HG02938 (cell line): ENCODE measurements at regions not wholly inside any gene's neighbourhood (a gene's known extent, or its start where the extent isn't known, plus 50 kb on each side); places are given as distances from the start of the nearest gene placed in this dataset.

Source experiments
- ATAC-seq: cut with Tn5 transposase; IDR thresholded peaks from one replicate; pipeline ENCODE4 v1.9.1; 2021; ENCODE audit warnings: mild to moderate bottlenecking, moderate library complexity; ENCODE audit not compliant: unreplicated experiment

- ATAC-seq = no peak
Observed at GRCh38 chr14:58697930-58698642, 60.3 kb downstream of the DACT1 start.

GRCh38 chr14:58699681-58700205 is 62.0 kb downstream of the DACT1 start:
- ATAC-seq = no peak

- ATAC-seq = no peak
Observed at GRCh38 chr14:58701156-58701555, 63.4 kb downstream of the DACT1 start.

- no peak for ATAC-seq
Observed at GRCh38 chr14:58701604-58702003, 63.8 kb downstream of the DACT1 start.

GRCh38 chr14:58702441-58703160 is 64.8 kb downstream of the DACT1 start:
- ATAC-seq = no peak

GRCh38 chr14:58703161-58703506 is 65.4 kb downstream of the DACT1 start:
- ATAC-seq = no peak

- no peak for ATAC-seq
Observed at GRCh38 chr14:58705066-58705465, 67.3 kb downstream of the DACT1 start.

GRCh38 chr14:58707949-58708348 is 70.2 kb downstream of the DACT1 start:
- ATAC-seq = no peak

DNA sequence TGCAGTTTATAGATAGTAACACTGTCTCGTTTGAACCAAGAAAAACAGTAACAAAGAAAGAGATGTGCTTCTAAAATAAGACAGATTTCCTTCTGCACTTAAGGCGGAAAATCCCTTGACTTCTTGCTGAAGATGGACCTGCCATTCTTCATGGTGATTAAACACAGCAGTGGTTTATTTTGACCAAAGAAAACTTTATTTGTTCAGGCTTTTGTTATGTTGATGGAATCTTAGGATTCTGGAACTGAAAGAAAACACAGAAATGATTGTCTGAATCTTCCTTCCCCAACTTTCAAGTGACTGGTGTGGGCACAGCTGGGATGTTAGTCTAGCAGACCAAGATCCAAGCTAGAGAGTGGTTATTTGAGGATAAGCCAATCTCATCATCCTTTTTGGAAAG is 72.2 kb downstream of the DACT1 start:
- no peak for ATAC-seq

DNA sequence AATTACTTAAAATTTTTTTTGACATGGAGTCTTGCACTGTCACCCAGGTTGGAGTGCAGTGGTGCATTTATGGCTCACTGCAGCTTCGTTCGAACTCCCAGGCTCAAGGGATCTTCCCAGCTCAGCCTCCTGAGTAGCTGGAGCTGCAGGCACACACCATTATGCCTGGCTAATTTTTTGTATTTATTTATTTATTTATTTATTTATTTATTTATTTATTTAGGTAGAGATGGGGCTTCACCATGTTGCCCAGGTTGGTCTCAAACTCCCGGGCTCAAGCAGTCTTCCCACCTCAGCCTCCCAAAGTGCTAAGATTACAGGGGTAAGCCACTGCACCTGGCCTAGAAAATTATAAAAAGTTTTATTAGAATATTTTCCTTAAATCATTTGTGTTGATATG is 73.6 kb downstream of the DACT1 start:
- ATAC-seq = no peak

DNA sequence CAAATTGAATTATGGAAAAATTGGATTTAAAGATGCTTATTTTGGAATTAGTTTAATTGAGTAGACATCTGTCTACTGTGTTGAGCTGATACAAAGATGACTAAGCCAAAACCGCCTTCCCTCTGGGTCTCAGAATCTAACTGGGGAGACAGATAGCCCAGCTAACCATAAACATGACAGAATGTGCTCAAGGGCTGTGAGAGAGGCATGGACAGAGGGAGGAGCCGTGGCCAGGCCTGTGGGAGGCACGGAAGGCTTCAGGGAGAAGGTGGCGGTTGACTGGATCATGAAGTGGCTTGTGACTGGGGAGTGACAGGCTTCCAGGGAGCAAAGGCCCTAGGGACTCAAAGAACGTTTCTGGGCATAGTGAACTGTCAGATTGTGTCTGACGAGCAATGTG is 74.6 kb downstream of the DACT1 start:
- no peak for ATAC-seq

GRCh38 chr14:58713677-58714076 is 75.9 kb downstream of the DACT1 start:
- ATAC-seq = no peak

DNA sequence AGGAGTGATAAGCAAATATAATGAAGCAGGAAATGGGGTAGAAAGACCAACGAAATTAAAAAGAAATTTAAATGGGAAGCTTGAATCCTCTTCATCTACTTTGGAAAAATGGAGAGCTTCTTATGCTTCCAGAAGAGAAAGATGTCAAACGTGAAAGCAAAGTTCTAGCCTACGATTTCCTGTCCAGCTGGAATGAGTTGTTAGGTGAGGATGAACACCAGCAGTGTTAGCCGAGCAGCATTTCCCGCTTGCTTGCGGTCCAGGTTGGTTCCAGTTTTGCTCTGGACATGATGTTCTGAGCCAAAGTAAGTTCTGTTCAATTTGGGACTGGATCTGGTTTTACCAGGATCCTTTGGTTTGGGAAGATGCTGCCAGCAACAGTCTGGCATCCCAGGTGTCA is 78.9 kb downstream of the DACT1 start:
- no peak for ATAC-seq

- ATAC-seq = no peak
Observed at GRCh38 chr14:58717211-58717610, 79.4 kb downstream of the DACT1 start.

GRCh38 chr14:58717813-58718212 is 80.1 kb downstream of the DACT1 start:
- ATAC-seq = no peak

DNA sequence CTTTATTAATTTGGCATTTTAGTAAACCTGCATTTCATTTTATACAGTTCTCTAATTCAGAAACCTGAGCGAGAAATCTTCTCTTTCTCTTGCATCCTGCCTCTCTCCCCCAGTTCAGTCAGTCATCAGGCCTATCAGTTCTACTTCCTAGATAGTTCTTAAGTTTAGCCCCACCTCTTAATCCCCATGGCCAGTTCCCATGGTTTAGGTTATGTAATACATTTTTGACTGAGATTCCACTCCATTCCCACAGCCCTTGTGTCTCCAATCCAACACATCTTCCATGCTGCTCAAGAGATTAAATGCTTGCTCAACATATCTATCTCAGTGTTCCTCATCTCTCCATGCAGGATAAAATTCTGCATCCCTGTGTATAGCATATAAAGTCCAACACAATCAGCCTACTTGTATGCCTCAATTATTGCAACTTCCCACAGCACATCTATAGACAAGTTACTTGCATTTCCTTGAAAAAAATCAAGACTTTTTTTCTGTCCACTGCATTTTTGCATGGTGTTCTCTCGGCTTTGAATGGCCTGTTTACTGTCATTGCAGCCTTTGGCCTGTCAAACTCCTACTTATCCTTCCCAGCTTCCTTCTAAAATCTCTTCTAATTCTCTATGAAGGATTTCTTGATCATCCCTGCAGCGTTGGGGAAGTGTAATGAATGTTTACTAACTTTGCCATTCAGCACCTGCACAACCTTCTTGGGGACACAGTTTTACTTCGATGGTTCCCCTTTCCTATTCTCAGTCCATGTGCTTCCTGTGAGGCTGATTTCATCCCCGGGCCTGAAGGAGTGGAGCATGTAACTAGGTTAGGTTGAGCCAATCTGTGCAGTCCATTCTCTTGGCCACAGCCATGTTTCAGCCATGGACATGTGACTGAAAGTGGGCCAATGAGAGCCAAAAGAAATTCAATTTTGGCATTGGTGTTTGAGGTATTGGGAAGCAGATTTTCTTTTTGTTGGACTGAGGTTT is 80.8 kb downstream of the DACT1 start:
- no peak for ATAC-seq

DNA sequence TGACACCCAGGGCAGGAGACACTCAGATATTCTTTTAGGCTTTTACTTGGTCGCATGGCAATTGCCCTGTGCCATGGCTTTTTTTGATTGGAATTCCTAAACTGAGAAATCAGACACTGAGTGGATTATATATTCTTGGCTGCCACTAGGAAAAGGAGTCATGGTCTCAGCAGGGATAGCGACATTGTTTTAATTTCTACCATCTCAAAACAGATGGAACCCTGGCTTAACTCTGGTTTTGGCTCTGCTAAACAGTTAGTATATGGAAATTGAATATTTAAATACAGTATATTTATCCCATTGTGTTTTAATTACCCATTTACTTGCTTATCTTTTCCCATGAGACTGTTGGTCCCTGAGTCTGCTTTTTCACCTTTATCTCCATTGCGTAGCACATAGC is 84.0 kb downstream of the DACT1 start:
- ATAC-seq = no peak

DNA sequence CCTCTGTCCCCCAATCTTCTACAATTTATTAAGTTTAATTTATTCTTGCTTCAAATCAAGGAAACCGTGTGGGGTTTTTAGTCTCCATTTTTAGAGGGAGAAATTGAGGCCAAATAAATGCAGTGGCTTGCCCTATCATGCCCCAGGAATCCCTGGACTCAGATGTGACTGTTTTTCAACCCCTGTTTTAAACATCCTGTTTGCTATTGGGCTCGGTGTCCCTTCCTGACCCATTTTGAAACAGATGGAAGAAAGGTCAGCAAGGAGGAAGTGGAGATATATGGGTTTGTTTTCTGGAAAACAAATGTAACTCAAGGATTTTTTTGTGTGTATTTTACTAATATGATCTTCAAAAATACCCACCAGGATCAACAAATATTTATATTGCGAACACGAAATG is 84.7 kb downstream of the DACT1 start:
- no peak for ATAC-seq

DNA sequence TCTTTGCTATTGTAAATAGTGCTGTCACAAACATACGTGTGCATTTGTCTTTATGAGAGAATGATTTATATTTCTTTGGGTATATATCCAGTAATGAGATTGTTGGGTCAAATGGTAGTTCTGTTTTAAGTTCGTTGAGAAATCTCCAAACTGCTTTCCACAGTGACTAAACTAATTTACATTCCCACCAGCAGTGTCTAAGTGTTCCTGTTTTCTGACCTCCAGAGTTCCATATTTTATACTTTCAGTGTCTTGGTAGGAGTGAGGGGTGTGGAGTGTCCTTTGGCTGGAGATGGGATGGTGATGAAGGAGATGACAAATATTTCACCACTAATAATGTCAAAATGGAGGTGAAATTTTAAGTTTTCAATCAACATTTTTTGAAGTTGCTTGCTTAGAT is 86.4 kb downstream of the DACT1 start:
- no peak for ATAC-seq

GRCh38 chr14:58724702-58725101 is 86.9 kb downstream of the DACT1 start:
- no peak for ATAC-seq

DNA sequence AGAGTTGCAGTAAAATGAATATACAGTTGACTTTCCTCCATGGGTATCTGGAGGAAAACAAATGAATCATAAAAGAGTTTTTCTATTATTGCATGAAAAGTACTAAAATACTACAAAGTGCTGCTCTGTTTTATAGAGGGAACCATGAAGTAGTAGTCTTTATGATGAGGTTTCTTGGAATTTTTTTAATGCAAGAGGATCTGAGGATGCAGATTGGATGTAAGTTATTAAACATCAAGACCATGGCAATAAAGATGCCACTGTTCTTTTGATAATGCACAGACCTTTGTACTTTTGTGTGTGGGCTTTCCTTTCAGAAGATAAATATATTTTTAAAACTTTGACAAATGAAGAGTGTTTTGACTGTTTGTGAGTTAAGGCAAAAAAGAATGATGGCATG is 87.5 kb downstream of the DACT1 start:
- no peak for ATAC-seq
